ENCODE measurements at regions not wholly inside any gene's neighbourhood (a gene's known extent, or its start where the extent isn't known, plus 50 kb on each side); places are given as distances from the start of the nearest gene placed in this dataset.
"Not testable (repeated sequence)": the region's sequence is repeated elsewhere in the genome, so short reads cannot be mapped to it uniquely, and the experiment has no call there.

DNA sequence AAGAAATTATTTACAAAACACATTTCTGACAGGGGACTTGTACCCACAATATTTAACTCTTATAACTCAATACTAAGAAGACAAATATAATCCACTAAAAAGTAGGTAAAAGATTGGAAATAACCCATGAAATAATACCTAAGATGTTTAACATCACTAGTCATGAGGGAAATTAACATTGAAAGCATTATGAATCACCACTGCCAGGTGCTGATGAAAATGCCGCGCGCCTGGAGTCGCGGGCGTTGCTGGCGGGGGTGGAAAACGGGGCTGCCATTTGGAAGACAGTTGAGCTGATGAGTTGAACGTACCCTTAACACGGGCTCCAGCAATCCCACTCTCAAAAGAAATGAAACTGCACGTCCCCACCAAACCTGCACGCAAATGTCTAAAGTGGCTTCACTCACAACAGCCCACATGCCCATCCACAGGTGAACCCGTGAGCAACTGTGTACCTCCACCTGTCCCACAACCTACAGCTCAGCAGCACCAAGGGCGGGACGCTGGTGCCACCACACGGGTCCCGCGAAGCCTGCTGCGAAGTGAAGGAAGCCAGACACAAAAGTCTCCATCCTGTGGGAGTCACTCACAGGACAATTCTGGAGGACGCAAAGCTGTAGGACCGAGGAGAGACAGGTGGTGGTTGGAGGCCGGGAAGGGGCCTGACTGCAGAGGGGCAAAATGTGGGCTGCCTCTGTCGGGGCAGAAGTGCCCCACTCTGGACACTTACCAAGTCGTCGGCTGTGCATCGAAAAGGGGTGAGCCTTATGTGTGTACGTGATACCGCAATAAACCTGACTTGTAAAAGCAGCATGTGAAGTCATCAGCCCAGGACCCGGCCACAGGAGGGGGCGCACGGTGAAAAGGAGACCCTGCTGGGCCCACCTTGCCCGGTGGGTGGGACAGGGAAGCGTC is 199.5 kb upstream of the ZNF469 start:
- TF ChIP-seq, protein P1, sequence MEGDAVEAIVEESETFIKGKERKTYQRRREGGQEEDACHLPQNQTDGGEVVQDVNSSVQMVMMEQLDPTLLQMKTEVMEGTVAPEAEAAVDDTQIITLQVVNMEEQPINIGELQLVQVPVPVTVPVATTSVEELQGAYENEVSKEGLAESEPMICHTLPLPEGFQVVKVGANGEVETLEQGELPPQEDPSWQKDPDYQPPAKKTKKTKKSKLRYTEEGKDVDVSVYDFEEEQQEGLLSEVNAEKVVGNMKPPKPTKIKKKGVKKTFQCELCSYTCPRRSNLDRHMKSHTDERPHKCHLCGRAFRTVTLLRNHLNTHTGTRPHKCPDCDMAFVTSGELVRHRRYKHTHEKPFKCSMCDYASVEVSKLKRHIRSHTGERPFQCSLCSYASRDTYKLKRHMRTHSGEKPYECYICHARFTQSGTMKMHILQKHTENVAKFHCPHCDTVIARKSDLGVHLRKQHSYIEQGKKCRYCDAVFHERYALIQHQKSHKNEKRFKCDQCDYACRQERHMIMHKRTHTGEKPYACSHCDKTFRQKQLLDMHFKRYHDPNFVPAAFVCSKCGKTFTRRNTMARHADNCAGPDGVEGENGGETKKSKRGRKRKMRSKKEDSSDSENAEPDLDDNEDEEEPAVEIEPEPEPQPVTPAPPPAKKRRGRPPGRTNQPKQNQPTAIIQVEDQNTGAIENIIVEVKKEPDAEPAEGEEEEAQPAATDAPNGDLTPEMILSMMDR (IDR thresholded peaks at IDR 0.05; ENCODE audit: borderline replicate concordance, extremely low read depth, low read length, poor library complexity, severe bottlenecking) = not testable (repeated sequence)
- not testable (repeated sequence) for TF ChIP-seq EZH2 (IDR thresholded peaks at IDR 0.05; ENCODE audit: borderline replicate concordance, low read depth, low read length, severe bottlenecking)
